ENCODE measurements at regions not wholly inside any gene's neighbourhood (a gene's known extent, or its start where the extent isn't known, plus 50 kb on each side); places are given as distances from the start of the nearest gene placed in this dataset.

- TF ChIP-seq CTCF (IDR thresholded peaks at IDR 0.05): no peak
- no peak for TF ChIP-seq POLR2AphosphoS5 (IDR thresholded peaks at IDR 0.05; ENCODE audit: low read depth, low read length)
- TF ChIP-seq REST (IDR thresholded peaks at IDR 0.05; ENCODE audit: insufficient read depth in 1 of 2, low read depth in 2 of 2, low read length in 1 of 2): no peak
- TF ChIP-seq TCF7L2 (IDR thresholded peaks at IDR 0.05; ENCODE audit: low read depth, low read length): no peak
- TF ChIP-seq SIN3A (IDR thresholded peaks at IDR 0.05; ENCODE audit: borderline replicate concordance, insufficient read depth, low read depth, low read length): no peak
Observed at GRCh38 chr2:144975881-144976280, 456.0 kb upstream of the ZEB2 start.
